Colonic mucosa (tissue), 4 donors: ENCODE measurements at regions not wholly inside any gene's neighbourhood (a gene's known extent, or its start where the extent isn't known, plus 50 kb on each side); places are given as distances from the start of the nearest gene placed in this dataset.

Experiments
- DNase-seq: peaks from one replicate; pipeline ENCODE4 v3.0.0-alpha.2; 2020
- H3K27ac ChIP-seq: fragments of 200-600 bp; one replicate; pipeline ENCODE4 v1.8.0; 2021
- H3K27me3 ChIP-seq: fragments of 200-600 bp; one replicate; pipeline ENCODE4 v1.8.0; 2021
- H3K36me3 ChIP-seq: fragments of 200-600 bp; one replicate; pipeline ENCODE4 v1.8.0; 2021
- H3K4me1 ChIP-seq: fragments of 200-600 bp; one replicate; pipeline ENCODE4 v1.8.0; 2021; ENCODE audit warnings: mild to moderate bottlenecking
- H3K4me3 ChIP-seq: fragments of 200-600 bp; one replicate; pipeline ENCODE4 v1.8.0; 2021
- H3K9ac ChIP-seq, 2 donors: one replicate each; pipeline ENCODE4 v1.7.0; 2013; ENCODE audit warnings: control low read depth in 2 of 2, low read depth in 2 of 2, low read length in 2 of 2
- H3K9me3 ChIP-seq: fragments of 200-600 bp; one replicate; pipeline ENCODE4 v1.8.0; 2021
- intact Hi-C: fragments of 100-400 bp; cut with DNase I; formaldehyde crosslinking; loops from one replicate; pipeline ENCODE4 v1.14.1; 2022
- TF ChIP-seq, protein P1 (sequence below): fragments of 200-600 bp; IDR thresholded peaks from one replicate; pipeline ENCODE4 v1.8.0; 2022; ENCODE audit warnings: antibody characterized with exemption, mild to moderate bottlenecking
- donor health status: healthy.
- donor health status: DM: no; HTN: no; CAD: no.
- donor health status: DM: no; HTN: no; CAD: no.

DNA sequence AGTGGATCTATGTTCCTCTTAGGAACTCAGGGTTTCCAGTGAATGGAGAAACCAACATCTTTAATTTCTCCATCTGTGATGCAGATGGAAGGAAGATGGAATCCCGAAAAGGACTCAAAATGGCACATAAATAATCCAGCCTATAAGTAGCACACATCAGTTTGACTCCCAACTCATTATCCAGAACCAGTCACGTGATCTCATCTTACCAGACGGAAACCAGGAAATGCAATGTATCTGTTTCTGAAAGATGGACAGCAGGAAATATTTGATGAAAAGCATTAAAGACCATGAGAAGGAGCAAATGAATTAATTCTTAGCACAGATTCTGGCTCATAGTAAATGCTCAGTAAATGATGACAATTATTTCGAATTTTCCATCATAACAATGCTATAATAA is 443.1 kb upstream of the FMR1 start:
- Histone ChIP-seq H3K9me3 (no peaks in the 10 kb centered on the region), H3K27ac (no peak overlapping the region), H3K4me3 (no peak overlapping the region), H3K4me1 (no peaks in the 10 kb centered on the region), H3K36me3 (no peaks in the 10 kb centered on the region), H3K9ac (no peak overlapping the region), H3K27me3 (no peaks in the 10 kb centered on the region)
- TF ChIP-seq, protein P1, sequence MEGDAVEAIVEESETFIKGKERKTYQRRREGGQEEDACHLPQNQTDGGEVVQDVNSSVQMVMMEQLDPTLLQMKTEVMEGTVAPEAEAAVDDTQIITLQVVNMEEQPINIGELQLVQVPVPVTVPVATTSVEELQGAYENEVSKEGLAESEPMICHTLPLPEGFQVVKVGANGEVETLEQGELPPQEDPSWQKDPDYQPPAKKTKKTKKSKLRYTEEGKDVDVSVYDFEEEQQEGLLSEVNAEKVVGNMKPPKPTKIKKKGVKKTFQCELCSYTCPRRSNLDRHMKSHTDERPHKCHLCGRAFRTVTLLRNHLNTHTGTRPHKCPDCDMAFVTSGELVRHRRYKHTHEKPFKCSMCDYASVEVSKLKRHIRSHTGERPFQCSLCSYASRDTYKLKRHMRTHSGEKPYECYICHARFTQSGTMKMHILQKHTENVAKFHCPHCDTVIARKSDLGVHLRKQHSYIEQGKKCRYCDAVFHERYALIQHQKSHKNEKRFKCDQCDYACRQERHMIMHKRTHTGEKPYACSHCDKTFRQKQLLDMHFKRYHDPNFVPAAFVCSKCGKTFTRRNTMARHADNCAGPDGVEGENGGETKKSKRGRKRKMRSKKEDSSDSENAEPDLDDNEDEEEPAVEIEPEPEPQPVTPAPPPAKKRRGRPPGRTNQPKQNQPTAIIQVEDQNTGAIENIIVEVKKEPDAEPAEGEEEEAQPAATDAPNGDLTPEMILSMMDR: no peak
- intact Hi-C loops: no loop called here
- DNase-seq: no peak

DNA sequence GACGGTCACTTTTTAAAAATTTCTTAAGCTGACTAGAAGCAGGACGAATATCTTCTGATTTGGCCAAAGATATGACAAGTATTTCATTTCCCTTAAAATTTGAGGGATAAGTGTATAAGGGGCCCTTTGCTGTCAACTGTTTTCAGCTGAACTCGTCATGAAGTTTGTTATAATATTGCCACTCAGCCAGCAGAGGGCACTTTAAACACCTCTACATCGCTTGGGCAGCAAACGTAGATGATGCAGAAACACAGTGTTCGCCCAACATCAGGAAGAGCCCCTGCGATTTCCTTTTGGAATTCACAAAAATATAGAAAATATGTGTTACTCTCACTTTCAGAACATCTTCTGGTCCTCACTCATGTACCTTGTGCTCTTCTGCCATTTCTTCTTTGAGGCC is 435.7 kb upstream of the FMR1 start:
- no peaks in the 10 kb centered on the region for H3K27me3 ChIP-seq
- H3K9ac ChIP-seq: no peak overlapping the region
- DNase-seq: no peak
- H3K4me1 ChIP-seq: no peaks in the 10 kb centered on the region
- intact Hi-C loops: loop anchor here (10.0 kb wide), 1 partner anchor 329 kb away; no protein-coding TSS in a partner anchor
- no peaks in the 10 kb centered on the region for H3K9me3 ChIP-seq
- H3K36me3 ChIP-seq: no peaks in the 10 kb centered on the region
- TF ChIP-seq, protein P1: no peak
- no peak overlapping the region for H3K27ac ChIP-seq
- no peak overlapping the region for H3K4me3 ChIP-seq

DNA sequence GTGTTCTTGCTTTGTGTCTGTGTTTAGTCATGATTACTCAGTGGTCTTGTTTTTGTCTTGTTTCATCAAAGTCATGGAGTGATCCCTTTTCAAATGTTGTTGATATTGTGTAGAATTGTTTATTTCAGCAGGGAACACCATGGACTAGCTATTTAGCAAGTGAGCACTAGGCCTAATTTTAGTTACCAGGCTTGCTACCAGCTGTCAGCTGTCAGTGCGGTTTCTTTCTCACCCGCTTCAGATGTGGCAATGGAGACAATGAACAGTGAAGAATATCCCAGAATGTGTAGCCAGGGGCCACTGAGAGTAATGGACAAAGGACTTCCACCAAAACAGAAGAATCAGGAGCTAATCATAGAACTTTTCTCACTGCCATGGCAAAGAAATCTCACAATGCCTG is 432.8 kb upstream of the FMR1 start:
- no peak for DNase-seq
- Histone ChIP-seq H3K27me3 (no peaks in the 10 kb centered on the region), H3K4me1 (no peaks in the 10 kb centered on the region), H3K27ac (no peak overlapping the region), H3K36me3 (no peaks in the 10 kb centered on the region), H3K9me3 (no peaks in the 10 kb centered on the region), H3K9ac (no peak overlapping the region), H3K4me3 (no peak overlapping the region)
- TF ChIP-seq, protein P1: no peak
- intact Hi-C loops: loop anchor here (10.0 kb wide), 1 partner anchor 326 kb away; no protein-coding TSS in a partner anchor

DNA sequence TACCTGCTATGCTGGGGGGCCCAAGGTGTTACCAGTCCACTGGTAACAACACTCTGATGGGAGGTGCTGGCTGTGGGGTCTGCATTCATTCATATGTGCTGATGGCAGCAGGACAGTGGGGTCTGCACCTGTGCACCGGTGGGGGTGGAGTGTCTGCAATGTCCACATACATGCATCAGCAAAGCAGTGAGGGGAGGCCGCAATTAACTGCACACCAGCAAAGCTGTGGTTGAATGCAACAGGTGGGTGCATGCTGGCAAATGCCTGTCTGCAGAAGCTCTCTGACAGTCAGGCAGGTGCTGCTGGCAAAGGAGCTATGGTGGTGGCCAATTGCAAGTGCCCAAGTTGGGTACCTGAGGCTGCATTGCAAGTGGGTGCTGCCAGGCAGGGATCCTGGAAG is 426.5 kb upstream of the FMR1 start:
- TF ChIP-seq, protein P1: no peak
- intact Hi-C loops: no loop called here
- no peak overlapping the region for H3K27ac ChIP-seq
- H3K36me3 ChIP-seq: no peaks in the 10 kb centered on the region
- H3K27me3 ChIP-seq: no peaks in the 10 kb centered on the region
- DNase-seq: no peak
- no peaks in the 10 kb centered on the region for H3K9me3 ChIP-seq
- no peak overlapping the region for H3K9ac ChIP-seq
- H3K4me3 ChIP-seq: no peak overlapping the region
- H3K4me1 ChIP-seq: no peaks in the 10 kb centered on the region

DNA sequence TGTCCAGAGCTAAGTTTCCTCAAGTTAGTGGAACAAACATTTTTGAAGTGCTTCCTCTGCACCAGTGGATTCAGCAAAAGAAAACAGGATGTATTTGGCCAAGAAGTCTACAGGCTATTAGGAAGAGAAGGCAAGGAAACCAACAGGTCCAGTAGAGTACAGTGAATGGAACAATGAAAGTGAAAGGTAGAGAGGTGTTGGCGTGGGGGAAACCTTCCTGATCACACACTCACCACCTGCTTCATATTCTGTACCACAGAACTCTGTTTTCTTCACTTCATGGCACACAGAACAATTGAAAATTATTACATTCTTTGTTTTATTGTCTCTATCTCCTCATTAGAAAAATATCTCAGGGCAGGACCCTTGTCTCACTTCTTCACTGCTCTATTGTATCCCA is 417.4 kb upstream of the FMR1 start:
- TF ChIP-seq, protein P1: no peak
- no peak overlapping the region for H3K9ac ChIP-seq
- no peaks in the 10 kb centered on the region for H3K27me3 ChIP-seq
- no peak overlapping the region for H3K27ac ChIP-seq
- no peaks in the 10 kb centered on the region for H3K9me3 ChIP-seq
- no peak overlapping the region for H3K4me3 ChIP-seq
- intact Hi-C loops: no loop called here
- no peaks in the 10 kb centered on the region for H3K36me3 ChIP-seq
- DNase-seq: no peak
- H3K4me1 ChIP-seq: no peaks in the 10 kb centered on the region

DNA sequence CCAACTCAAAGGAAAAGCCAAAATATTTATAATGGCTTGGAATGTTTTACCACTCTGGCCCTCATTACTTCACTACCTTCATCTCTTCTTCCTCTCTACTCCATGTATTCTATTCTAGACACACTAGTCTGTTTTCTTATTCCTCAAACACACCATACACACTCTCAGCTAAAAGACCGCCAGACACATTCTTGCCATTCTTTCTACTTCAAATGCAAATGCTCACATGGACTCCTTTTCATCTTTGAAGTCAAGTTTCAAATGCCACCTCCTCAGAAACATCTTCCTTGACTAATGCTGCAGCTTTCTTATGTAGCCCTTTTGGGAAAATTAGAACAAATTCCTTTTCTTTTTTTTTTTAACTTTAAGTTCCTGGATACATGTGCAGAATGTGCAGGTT is 412.9 kb upstream of the FMR1 start:
- TF ChIP-seq, protein P1: no peak

More for the DNA sequence above, 412.9 kb upstream of the FMR1 start:
- DNase-seq: no peak
- Histone ChIP-seq H3K27ac (no peak overlapping the region), H3K4me1 (no peaks in the 10 kb centered on the region), H3K36me3 (no peaks in the 10 kb centered on the region), H3K27me3 (no peaks in the 10 kb centered on the region), H3K9me3 (no peaks in the 10 kb centered on the region), H3K9ac (no peak overlapping the region), H3K4me3 (no peak overlapping the region)
- intact Hi-C loops: no loop called here
